ENCODE measurements at regions not wholly inside any gene's neighbourhood (a gene's known extent, or its start where the extent isn't known, plus 50 kb on each side); places are given as distances from the start of the nearest gene placed in this dataset.

DNA sequence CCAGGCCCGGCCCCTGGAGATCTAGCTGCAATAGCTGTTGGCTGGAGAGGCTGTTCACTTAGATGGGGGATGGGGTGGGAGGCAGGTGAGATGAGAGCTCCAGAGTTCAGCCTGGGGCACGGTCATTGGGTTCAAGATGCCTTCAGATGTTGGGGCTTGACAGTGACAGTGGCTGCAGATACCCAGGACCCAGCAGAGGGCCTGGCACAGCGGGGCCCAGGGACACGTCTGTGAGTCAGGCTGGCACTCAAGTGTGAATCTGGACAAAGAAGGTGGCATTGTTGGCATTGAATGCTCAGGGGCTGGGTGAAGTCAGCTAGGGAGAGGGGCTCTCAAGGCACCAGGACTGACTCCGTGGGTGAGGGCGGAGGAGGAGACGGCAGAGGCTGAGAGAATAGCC lies 328.1 kb downstream of the SEC14L1 start:
- CTCF ChIA-PET: interaction anchor here (1.6 kb wide), 1 partner anchor 39 kb away, joined by 6 read pairs; no protein-coding TSS in a partner anchor
- POLR2A ChIA-PET: no interaction called here
- TF ChIP-seq, protein P1, sequence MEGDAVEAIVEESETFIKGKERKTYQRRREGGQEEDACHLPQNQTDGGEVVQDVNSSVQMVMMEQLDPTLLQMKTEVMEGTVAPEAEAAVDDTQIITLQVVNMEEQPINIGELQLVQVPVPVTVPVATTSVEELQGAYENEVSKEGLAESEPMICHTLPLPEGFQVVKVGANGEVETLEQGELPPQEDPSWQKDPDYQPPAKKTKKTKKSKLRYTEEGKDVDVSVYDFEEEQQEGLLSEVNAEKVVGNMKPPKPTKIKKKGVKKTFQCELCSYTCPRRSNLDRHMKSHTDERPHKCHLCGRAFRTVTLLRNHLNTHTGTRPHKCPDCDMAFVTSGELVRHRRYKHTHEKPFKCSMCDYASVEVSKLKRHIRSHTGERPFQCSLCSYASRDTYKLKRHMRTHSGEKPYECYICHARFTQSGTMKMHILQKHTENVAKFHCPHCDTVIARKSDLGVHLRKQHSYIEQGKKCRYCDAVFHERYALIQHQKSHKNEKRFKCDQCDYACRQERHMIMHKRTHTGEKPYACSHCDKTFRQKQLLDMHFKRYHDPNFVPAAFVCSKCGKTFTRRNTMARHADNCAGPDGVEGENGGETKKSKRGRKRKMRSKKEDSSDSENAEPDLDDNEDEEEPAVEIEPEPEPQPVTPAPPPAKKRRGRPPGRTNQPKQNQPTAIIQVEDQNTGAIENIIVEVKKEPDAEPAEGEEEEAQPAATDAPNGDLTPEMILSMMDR (IDR thresholded peaks at IDR 0.05; ENCODE audit: low read depth, low read length): no peak
- Histone ChIP-seq H3K27ac (ENCODE audit: low read depth, low read length) (no peak overlapping the region), H3K4me3 (ENCODE audit: low read depth, low read length) (no peak overlapping the region), H3K9me3 (ENCODE audit: control insufficient read depth, insufficient read depth, low read length) (no peaks in the 10 kb centered on the region), H3K27me3 (ENCODE audit: control insufficient read depth, insufficient read depth, low read length) (no peaks in the 10 kb centered on the region)
- DNase-seq (ENCODE audit: low read depth, low spot score): no peak

DNA sequence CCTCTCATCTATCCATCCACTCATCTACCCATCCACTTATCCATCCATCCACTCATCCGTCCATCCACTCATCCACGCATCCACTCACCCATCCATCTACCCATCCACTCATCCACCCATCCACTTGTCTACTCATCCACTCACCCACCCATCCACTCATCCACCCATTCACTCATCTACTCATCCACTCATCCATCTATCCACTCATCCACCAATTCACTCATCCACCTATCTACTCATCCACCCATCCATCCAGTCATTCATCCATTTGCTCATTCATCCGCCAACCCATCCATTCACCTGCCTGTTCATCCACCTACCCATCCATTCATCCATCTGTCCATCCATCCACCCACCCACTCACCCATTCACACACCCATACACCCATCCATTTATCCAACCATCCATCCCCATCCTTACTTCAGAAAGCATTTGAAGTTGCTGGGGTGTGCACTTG lies 329.6 kb downstream of the SEC14L1 start:
- CTCF ChIA-PET: no interaction called here

GRCh38 chr17:77470800-77471733 lies 330.3 kb downstream of the SEC14L1 start:
- peak overlapping the region; percentile 75 for H3K27ac ChIP-seq (ENCODE audit: low read depth, low read length)
- TF ChIP-seq, protein P1 (IDR thresholded peaks at IDR 0.05; ENCODE audit: low read depth, low read length): peak; percentile 2; the same call in 1 of the 2 replicates
- no peaks in the 10 kb centered on the region for H3K27me3 ChIP-seq (ENCODE audit: control insufficient read depth, insufficient read depth, low read length)
- DNase-seq (ENCODE audit: low read depth, low spot score): no peak
- no peaks in the 10 kb centered on the region for H3K9me3 ChIP-seq (ENCODE audit: control insufficient read depth, insufficient read depth, low read length)
- CTCF ChIA-PET: no interaction called here
- POLR2A ChIA-PET: interaction anchor here (1.7 kb wide), 1 partner anchor 19 kb away, joined by 4 read pairs; no protein-coding TSS in a partner anchor
- no peak overlapping the region for H3K4me3 ChIP-seq (ENCODE audit: low read depth, low read length)

More for the DNA sequence above, 329.6 kb downstream of the SEC14L1 start:
- DNase-seq (ENCODE audit: low read depth, low spot score): no peak
- no peak overlapping the region for H3K27ac ChIP-seq (ENCODE audit: low read depth, low read length)
- H3K4me3 ChIP-seq (ENCODE audit: low read depth, low read length): no peak overlapping the region
- POLR2A ChIA-PET: no interaction called here
- TF ChIP-seq, protein P1 (IDR thresholded peaks at IDR 0.05; ENCODE audit: low read depth, low read length): no peak
- H3K9me3 ChIP-seq (ENCODE audit: control insufficient read depth, insufficient read depth, low read length): no peaks in the 10 kb centered on the region
- H3K27me3 ChIP-seq (ENCODE audit: control insufficient read depth, insufficient read depth, low read length): no peaks in the 10 kb centered on the region

GRCh38 chr17:77471984-77472461 lies 331.3 kb downstream of the SEC14L1 start:
- no peak for DNase-seq (ENCODE audit: low read depth, low spot score)
- H3K27ac ChIP-seq (ENCODE audit: low read depth, low read length): peak overlapping the region; percentile 32
- H3K4me3 ChIP-seq (ENCODE audit: low read depth, low read length): no peak overlapping the region; the same call in 1 of the 2 replicates
- POLR2A ChIA-PET: interaction anchor here (1.7 kb wide), 1 partner anchor 20 kb away, joined by 4 read pairs; no protein-coding TSS in a partner anchor
- no peaks in the 10 kb centered on the region for H3K9me3 ChIP-seq (ENCODE audit: control insufficient read depth, insufficient read depth, low read length)
- TF ChIP-seq, protein P1 (IDR thresholded peaks at IDR 0.05; ENCODE audit: low read depth, low read length): no peak
- CTCF ChIA-PET: interaction anchor here (1.0 to 1.2 kb wide), 2 partner anchors 42 to 141 kb away, joined by 4 to 9 read pairs; no protein-coding TSS in a partner anchor
- H3K27me3 ChIP-seq (ENCODE audit: control insufficient read depth, insufficient read depth, low read length): no peaks in the 10 kb centered on the region
